ENCODE measurements at regions not wholly inside any gene's neighbourhood (a gene's known extent, or its start where the extent isn't known, plus 50 kb on each side); places are given as distances from the start of the nearest gene placed in this dataset.

GRCh38 chr21:17667256-17667655 is 54.6 kb upstream of the BTG3 start:
- Mint-ChIP-seq H3K36me3 (no peaks in the 10 kb centered on the region), H3K4me3 (no peak overlapping the region), H3K27ac (no peak overlapping the region), H3K4me1 (no peaks in the 10 kb centered on the region), H3K9me3 (no peaks in the 10 kb centered on the region), H3K27me3 (peaks cover 4% of the 10 kb centered on the region)
- DNase-seq: no peak
- CTCF ChIA-PET: interaction anchor here (1.2 kb wide), 1 partner anchor 257 kb away, joined by 3 read pairs; no protein-coding TSS in a partner anchor

Measured in activated naive CD4-positive, alpha-beta T cell treated with anti-CD3 and anti-CD28 coated beads, Interleukin-2, amount 10 ng/mL, durations not matched to agents 7 days and 5 days (primary cell).